DOHH2 (cell line): ENCODE measurements at regions not wholly inside any gene's neighbourhood (a gene's known extent, or its start where the extent isn't known, plus 50 kb on each side); places are given as distances from the start of the nearest gene placed in this dataset.

Source experiments
- H3F3A ChIP-seq: fragments of 200-600 bp; sonication (generic), shearing (Covaris generic); 2 replicates; pipeline ENCODE4 v1.6.0; 2016; ENCODE audit warnings: antibody characterized with exemption, mild to moderate bottlenecking; ENCODE audit not compliant: control insufficient read depth, insufficient read depth
- H3K27ac ChIP-seq: fragments of 200-600 bp; sonication (generic); 2 replicates; pipeline ENCODE4 v1.5.1; 2014; ENCODE audit warnings: low read depth, mild to moderate bottlenecking, low read length, moderate library complexity
- H3K27me3 ChIP-seq: fragments of 200-600 bp; sonication (generic); 2 replicates; pipeline ENCODE4 v1.6.1; 2014; ENCODE audit warnings: mild to moderate bottlenecking, low read length, mixed read lengths; ENCODE audit not compliant: control insufficient read depth
- H3K36me3 ChIP-seq: fragments of 200-600 bp; sonication (generic); 2 replicates; pipeline ENCODE4 v1.6.1; 2014; ENCODE audit warnings: mild to moderate bottlenecking, low read length, moderate library complexity, mixed read lengths; ENCODE audit not compliant: control insufficient read depth
- H3K4me1 ChIP-seq: fragments of 200-600 bp; sonication (generic); 2 replicates; pipeline ENCODE4 v1.6.1; 2014; ENCODE audit warnings: mild to moderate bottlenecking, low read length, mixed read lengths; ENCODE audit not compliant: control insufficient read depth
- H3K4me2 ChIP-seq: fragments of 200-600 bp; sonication (generic); 2 replicates; pipeline ENCODE4 v1.6.0; 2014; ENCODE audit warnings: mild to moderate bottlenecking, low read length, moderate library complexity
- H3K4me3 ChIP-seq: fragments of 200-600 bp; sonication (generic); 2 replicates; pipeline ENCODE4 v1.5.1; 2014; ENCODE audit warnings: mild to moderate bottlenecking, low read length, mixed read lengths
- H3K79me2 ChIP-seq: fragments of 200-600 bp; sonication (generic); 2 replicates; pipeline ENCODE4 v1.6.1; 2014; ENCODE audit warnings: mild to moderate bottlenecking, low read length, mixed read lengths; ENCODE audit not compliant: control insufficient read depth
- H3K9me2 ChIP-seq: fragments of 200-600 bp; sonication (generic); replicated peaks from 2 replicates; pipeline ENCODE4 v1.6.1; 2014; ENCODE audit warnings: mild to moderate bottlenecking, low read length, mixed read lengths; ENCODE audit not compliant: control insufficient read depth
- H3K9me3 ChIP-seq: fragments of 200-600 bp; sonication (generic); 2 replicates; pipeline ENCODE4 v1.6.1; 2014; ENCODE audit warnings: antibody characterized with exemption, low read length, mixed read lengths; ENCODE audit not compliant: control insufficient read depth, insufficient read depth
- H4K20me1 ChIP-seq: fragments of 200-600 bp; sonication (generic); 2 replicates; pipeline ENCODE4 v1.6.0; 2014; ENCODE audit warnings: low read depth, mild to moderate bottlenecking, antibody characterized with exemption, low read length, moderate library complexity; ENCODE audit not compliant: control insufficient read depth, insufficient read depth
- CTCF ChIP-seq: fragments of 200-600 bp; sonication (generic); IDR thresholded peaks from one replicate; pipeline ENCODE4 v1.5.1; 2014; ENCODE audit warnings: antibody characterized with exemption, mild to moderate bottlenecking, low read depth, low read length; ENCODE audit not compliant: poor library complexity, severe bottlenecking
- EZH2phosphoT487 ChIP-seq: fragments of 200-600 bp; sonication (generic); IDR thresholded peaks from 2 replicates; pipeline ENCODE4 v1.6.1; 2017; ENCODE audit warnings: borderline replicate concordance, mild to moderate bottlenecking, antibody characterized with exemption, low read length, moderate library complexity, mixed read lengths

GRCh38 chr13:76795701-76796695, 90.2 kb downstream of the KCTD12 start:
- no peaks in the 10 kb centered on the region for H3F3A ChIP-seq
- TF ChIP-seq EZH2phosphoT487 (no peak), CTCF (no peak)
- H3K27ac ChIP-seq, result no peak overlapping the region
- H3K36me3 ChIP-seq, result no peaks in the 10 kb centered on the region
- H3K9me2 ChIP-seq, result no peaks in the 10 kb centered on the region
- H3K79me2 ChIP-seq, result no peaks in the 10 kb centered on the region
- H3K27me3 ChIP-seq, result no peaks in the 10 kb centered on the region; the same call in 1 of the 2 replicates
- H3K4me3 ChIP-seq, result no peak overlapping the region
- H3K4me1 ChIP-seq, result no peaks in the 10 kb centered on the region
- no peak overlapping the region for H3K4me2 ChIP-seq
- H3K9me3 ChIP-seq, result no peaks in the 10 kb centered on the region
- H4K20me1 ChIP-seq, result no peaks in the 10 kb centered on the region

GRCh38 chr13:76792731-76793347, 93.4 kb downstream of the KCTD12 start:
- H3F3A ChIP-seq, result no peaks in the 10 kb centered on the region
- H3K27ac ChIP-seq, result no peak overlapping the region
- TF ChIP-seq EZH2phosphoT487, result no peak
- TF ChIP-seq CTCF, result no peak
- H3K79me2 ChIP-seq, result no peaks in the 10 kb centered on the region
- H3K4me2 ChIP-seq, result no peak overlapping the region
- H3K27me3 ChIP-seq, result no peaks in the 10 kb centered on the region; the same call in 1 of the 2 replicates
- no peaks in the 10 kb centered on the region for H3K9me3 ChIP-seq
- no peaks in the 10 kb centered on the region for H3K9me2 ChIP-seq
- no peaks in the 10 kb centered on the region for H3K36me3 ChIP-seq
- H3K4me1 ChIP-seq, result no peaks in the 10 kb centered on the region
- H4K20me1 ChIP-seq, result no peaks in the 10 kb centered on the region
- H3K4me3 ChIP-seq, result no peak overlapping the region

- no peaks in the 10 kb centered on the region for H3K9me2 ChIP-seq
- no peak overlapping the region for H3K4me2 ChIP-seq
- H3K27ac ChIP-seq, result no peak overlapping the region
- TF ChIP-seq EZH2phosphoT487 (no peak), CTCF (no peak)
- no peaks in the 10 kb centered on the region for H3F3A ChIP-seq
- no peaks in the 10 kb centered on the region for H3K79me2 ChIP-seq
- no peak overlapping the region for H3K4me3 ChIP-seq
- peaks cover 6% of the 10 kb centered on the region for H3K4me1 ChIP-seq
- H3K9me3 ChIP-seq, result no peaks in the 10 kb centered on the region
- H4K20me1 ChIP-seq, result no peaks in the 10 kb centered on the region
- no peaks in the 10 kb centered on the region; the same call in 1 of the 2 replicates for H3K27me3 ChIP-seq
- no peaks in the 10 kb centered on the region for H3K36me3 ChIP-seq
Measured at GRCh38 chr13:76790980-76791819, 95.0 kb downstream of the KCTD12 start.
